ENCODE measurements at regions not wholly inside any gene's neighbourhood (a gene's known extent, or its start where the extent isn't known, plus 50 kb on each side); places are given as distances from the start of the nearest gene placed in this dataset.

DNA sequence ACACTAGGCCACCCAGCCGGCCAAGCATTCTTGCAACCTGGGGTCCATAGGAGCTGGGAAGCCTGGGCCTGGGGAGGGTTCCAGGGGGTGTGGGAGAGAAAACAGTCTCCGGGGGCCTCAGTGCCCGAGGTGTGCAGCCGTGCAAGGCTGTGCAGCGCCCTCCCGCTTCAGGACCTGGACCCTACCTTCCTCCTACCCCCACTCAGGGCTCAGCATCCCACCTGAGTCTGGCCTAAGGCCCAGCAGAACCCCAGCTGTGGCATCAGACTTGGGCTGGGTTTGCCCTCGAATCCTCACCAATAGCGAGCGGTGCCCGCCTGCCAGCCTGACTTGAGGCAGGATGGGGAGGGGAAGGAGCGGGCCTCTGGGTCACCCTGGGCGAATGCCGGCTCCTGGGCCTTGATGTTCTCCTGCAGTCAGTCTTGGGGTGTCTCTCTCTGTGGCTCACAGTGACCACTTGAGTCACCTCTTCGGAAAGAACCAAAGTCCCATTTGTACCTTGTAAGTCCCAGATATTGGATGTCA lies 53.6 kb upstream of the PPARA start:
- Mint-ChIP-seq H3K4me1 (no peaks in the 10 kb centered on the region), H3K27me3 (no peaks in the 10 kb centered on the region), H3K27ac (no peak overlapping the region), H3K9me3 (no peaks in the 10 kb centered on the region), H3K4me3 (no peak overlapping the region), H3K36me3 (no peaks in the 10 kb centered on the region)

DNA sequence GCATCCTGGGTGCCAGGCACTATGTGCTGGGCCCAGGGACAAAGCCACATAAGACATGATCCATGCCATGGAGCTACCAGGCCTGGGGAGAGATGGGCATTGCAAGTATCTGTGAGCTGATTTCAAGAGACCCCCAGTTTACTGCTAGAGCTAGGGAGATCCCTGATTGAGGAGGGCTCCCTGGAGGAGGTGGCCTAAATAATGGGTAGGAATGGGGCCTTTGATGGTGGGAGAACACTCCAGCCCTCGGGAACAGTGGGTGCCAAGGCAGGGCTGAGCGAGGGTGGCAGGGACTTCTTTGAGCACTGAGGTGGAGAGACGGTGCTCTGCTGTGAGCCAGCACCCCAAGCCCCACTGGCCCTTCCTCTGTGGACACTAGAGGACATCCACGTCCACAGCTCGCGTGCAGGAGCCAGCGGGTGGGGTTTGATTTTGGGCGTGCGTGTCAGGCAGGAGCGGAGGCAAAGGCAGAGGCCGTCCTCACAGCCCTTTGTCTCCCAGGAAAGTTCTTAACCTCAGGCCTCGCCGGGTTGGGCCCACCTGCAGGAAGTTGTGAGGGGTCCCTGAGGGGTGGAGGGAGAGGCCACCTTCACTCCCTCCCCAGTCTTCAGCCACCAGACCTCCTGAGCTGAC lies 52.9 kb upstream of the PPARA start:
- no peaks in the 10 kb centered on the region for H3K36me3 Mint-ChIP-seq
- H3K27ac Mint-ChIP-seq: no peak overlapping the region
- H3K9me3 Mint-ChIP-seq: no peaks in the 10 kb centered on the region
- no peak overlapping the region for H3K4me3 Mint-ChIP-seq
- no peaks in the 10 kb centered on the region for H3K4me1 Mint-ChIP-seq
- H3K27me3 Mint-ChIP-seq: no peaks in the 10 kb centered on the region

DNA sequence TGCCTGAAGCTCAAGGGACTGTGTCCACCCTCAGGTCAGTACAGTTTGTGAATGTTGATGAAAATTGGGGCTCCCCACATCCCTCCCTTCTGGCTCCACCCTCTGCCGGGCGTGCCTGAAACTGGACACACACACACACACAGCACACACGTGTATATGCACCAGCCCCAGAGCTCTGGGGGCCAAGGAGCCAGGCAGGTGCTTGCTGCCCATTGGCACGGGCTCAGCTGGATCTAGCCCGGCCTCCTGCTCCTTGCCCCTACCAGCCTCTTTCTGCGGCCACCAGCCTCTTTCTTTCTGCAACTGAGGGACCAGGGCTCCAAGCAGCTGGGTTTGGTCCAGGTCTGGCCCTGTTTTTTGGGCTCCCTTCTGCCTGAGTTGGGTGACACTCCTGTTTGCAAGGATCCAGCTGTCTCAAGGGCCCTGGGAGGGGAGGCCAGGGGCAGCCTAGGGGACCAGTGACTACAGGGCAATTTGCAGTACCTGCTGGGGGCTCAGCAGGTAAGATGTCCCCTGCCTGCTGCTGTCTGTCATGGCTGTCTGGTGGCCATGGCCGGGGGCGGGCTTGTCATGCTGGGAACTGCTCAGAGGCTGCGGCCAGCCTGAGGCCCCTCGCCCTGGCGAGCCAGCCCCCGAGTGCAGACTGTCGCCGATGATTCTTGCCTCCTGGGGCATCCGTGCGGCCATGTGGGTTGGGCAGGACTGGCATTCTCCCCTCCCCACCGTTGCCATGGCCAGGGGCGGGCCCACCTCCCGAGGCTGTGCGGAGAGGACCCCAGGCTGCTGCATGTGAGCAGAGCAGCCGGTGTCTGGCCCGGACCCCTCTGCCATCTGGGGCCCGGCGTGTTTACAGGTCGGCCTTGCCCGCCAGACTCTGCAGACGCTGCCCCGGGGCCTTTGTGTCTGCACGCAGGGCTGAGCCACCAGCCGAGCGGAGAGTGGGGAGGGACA lies 51.5 kb upstream of the PPARA start:
- Mint-ChIP-seq H3K9me3 (no peaks in the 10 kb centered on the region), H3K4me1 (no peaks in the 10 kb centered on the region), H3K27me3 (no peaks in the 10 kb centered on the region), H3K36me3 (no peaks in the 10 kb centered on the region), H3K27ac (no peak overlapping the region), H3K4me3 (no peak overlapping the region)

DNA sequence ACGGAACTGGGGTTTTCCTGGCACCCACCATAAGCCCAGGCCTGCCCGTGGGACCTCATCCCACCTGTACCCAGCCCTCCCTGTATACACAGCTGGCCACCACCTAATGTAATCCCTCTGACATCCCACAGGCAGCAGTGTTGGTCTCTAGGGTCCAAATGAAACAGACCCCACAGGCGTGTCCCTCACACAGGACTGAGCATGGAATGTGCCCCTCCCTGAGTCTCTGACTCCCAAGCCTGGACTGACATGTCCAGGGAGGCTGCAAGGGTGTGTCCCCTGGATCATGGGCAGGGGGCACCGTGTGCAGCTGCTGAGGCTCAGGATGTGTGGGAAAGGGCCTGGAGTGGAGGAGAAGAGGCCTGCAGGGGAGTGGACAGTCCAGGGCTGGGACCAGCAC lies 50.6 kb upstream of the PPARA start:
- H3K27ac Mint-ChIP-seq: no peak overlapping the region
- H3K9me3 Mint-ChIP-seq: no peaks in the 10 kb centered on the region
- H3K4me3 Mint-ChIP-seq: no peak overlapping the region
- H3K27me3 Mint-ChIP-seq: no peaks in the 10 kb centered on the region
- H3K4me1 Mint-ChIP-seq: no peaks in the 10 kb centered on the region
- no peaks in the 10 kb centered on the region for H3K36me3 Mint-ChIP-seq

DNA sequence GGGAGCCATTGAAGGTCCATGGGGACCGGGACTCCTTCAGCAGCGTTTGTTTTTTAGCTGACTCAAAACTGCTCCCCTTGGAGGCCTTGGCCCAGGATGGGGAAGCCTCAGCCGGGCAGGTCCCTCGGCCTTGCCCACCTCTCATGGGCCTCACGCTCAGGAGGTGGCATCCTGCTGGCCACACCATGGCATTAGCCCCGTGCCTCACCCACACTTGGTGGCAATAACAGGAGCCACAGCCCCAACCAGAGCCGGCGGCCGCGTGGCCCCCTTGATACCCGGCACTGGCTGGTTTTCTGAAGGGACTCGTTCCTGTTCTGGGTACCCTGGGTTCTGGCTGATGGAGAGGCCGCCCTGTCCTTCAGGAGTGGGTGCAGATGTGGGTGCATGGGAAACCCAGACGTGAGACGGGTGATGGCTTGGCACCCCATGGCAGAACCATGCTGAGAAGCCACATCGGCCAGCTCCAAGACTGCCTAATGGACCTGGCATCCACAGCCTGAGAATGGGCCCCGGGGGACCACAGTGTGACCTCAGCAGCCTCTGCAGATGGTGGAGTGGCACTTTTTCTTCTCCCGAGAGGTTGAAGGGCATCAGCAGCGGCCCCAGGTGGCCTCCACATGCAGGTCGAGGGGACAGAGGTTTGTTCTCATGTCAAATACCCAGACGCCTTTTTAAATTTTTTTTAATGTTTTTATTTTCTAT lies 49.8 kb upstream of the PPARA start:
- no peaks in the 10 kb centered on the region for H3K9me3 Mint-ChIP-seq
- no peaks in the 10 kb centered on the region for H3K4me1 Mint-ChIP-seq
- no peaks in the 10 kb centered on the region for H3K36me3 Mint-ChIP-seq
- H3K4me3 Mint-ChIP-seq: no peak overlapping the region
- H3K27ac Mint-ChIP-seq: no peak overlapping the region
- no peaks in the 10 kb centered on the region for H3K27me3 Mint-ChIP-seq
